ENCODE measurements at regions not wholly inside any gene's neighbourhood (a gene's known extent, or its start where the extent isn't known, plus 50 kb on each side); places are given as distances from the start of the nearest gene placed in this dataset.

DNA sequence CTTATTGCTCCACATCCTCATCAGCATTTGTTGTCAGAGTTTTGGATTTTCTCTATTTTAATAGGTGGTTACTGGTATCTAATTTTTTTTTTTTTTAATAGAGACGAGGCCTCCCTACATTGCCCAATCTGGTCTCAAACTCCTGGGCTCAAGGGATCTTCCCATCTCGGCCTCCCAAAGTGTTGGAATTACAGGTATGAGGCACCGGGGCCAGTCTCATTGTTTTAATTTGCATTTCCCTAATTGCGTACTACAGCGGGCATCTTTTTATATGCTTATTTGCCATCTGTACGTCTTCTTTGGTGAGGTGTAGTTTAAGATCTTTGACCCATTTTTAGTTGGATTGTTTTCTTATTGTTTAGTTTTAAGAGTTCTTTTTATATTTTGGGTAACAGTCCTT lies 210.4 kb upstream of the SULF2 start:
- Histone ChIP-seq H2AFZ (replicated peaks) (no peak overlapping the region), H3K27ac (no peak overlapping the region), H3K4me2 (no peak overlapping the region), H3K9me3 (ENCODE audit: low read depth) (no peaks in the 10 kb centered on the region), H3K79me2 (ENCODE audit: low read depth) (no peaks in the 10 kb centered on the region), H3K27me3 (no peaks in the 10 kb centered on the region), H3K9ac (no peak overlapping the region), H3F3A (ENCODE audit: low read depth) (peaks cover 9% of the 10 kb centered on the region), H3K36me3 (no peaks in the 10 kb centered on the region), H3K4me1 (peaks cover 10% of the 10 kb centered on the region), H3K4me3 (no peak overlapping the region), H4K20me1 (ENCODE audit: low read depth) (no peaks in the 10 kb centered on the region)
- no peak overlapping the region for H3K27ac Mint-ChIP-seq
- TF ChIP-seq, protein P1, sequence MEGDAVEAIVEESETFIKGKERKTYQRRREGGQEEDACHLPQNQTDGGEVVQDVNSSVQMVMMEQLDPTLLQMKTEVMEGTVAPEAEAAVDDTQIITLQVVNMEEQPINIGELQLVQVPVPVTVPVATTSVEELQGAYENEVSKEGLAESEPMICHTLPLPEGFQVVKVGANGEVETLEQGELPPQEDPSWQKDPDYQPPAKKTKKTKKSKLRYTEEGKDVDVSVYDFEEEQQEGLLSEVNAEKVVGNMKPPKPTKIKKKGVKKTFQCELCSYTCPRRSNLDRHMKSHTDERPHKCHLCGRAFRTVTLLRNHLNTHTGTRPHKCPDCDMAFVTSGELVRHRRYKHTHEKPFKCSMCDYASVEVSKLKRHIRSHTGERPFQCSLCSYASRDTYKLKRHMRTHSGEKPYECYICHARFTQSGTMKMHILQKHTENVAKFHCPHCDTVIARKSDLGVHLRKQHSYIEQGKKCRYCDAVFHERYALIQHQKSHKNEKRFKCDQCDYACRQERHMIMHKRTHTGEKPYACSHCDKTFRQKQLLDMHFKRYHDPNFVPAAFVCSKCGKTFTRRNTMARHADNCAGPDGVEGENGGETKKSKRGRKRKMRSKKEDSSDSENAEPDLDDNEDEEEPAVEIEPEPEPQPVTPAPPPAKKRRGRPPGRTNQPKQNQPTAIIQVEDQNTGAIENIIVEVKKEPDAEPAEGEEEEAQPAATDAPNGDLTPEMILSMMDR (IDR thresholded peaks at IDR 0.05), result no peak
- TF ChIP-seq EZH2phosphoT487 (IDR thresholded peaks at IDR 0.05) (no peak), EZH2 (IDR thresholded peaks at IDR 0.05) (no peak)
- H3K36me3 Mint-ChIP-seq, result peaks cover 3% of the 10 kb centered on the region
- peaks cover 35% of the 10 kb centered on the region for H3K4me1 Mint-ChIP-seq
- H3K27me3 Mint-ChIP-seq (ENCODE audit: insufficient read depth, low read depth), result peaks cover 9% of the 10 kb centered on the region
- H3K4me3 Mint-ChIP-seq, result no peak overlapping the region
- H3K9me3 Mint-ChIP-seq, result peaks cover 8% of the 10 kb centered on the region
- no peak for DNase-seq (ENCODE audit: low spot score)

DNA sequence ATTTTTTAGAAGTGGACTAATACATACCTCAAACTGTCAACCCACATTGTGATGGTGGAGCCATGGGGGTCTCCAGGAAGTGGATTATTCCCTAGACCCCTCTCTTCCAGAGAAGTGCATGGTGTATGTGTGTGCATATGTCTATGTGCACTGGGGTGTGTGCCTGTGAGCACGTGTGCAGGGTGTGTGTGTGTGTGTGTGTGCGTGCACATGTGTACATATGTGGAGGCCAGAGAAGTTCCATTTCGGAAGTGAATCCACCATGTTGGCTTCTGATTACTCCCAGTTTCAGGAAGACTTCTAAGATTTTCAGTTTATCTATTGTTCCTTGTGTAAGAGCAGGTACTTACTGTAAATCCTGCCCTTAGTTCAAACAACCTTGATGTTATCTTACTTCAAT lies 208.5 kb upstream of the SULF2 start:
- TF ChIP-seq, protein P1 (IDR thresholded peaks at IDR 0.05), result no peak
- no peak for TF ChIP-seq EZH2 (IDR thresholded peaks at IDR 0.05)
- no peak for TF ChIP-seq EZH2phosphoT487 (IDR thresholded peaks at IDR 0.05)
- Histone ChIP-seq H3K27ac (no peak overlapping the region), H2AFZ (replicated peaks) (no peak overlapping the region), H3K9ac (no peak overlapping the region), H3K4me1 (peaks cover 10% of the 10 kb centered on the region), H3F3A (ENCODE audit: low read depth) (peaks cover 9% of the 10 kb centered on the region), H4K20me1 (ENCODE audit: low read depth) (no peaks in the 10 kb centered on the region), H3K9me3 (ENCODE audit: low read depth) (no peaks in the 10 kb centered on the region), H3K36me3 (no peaks in the 10 kb centered on the region), H3K4me2 (no peak overlapping the region), H3K27me3 (no peaks in the 10 kb centered on the region), H3K4me3 (no peak overlapping the region), H3K79me2 (ENCODE audit: low read depth) (no peaks in the 10 kb centered on the region)
- Mint-ChIP-seq H3K9me3 (peaks cover 8% of the 10 kb centered on the region), H3K4me3 (no peak overlapping the region), H3K27me3 (ENCODE audit: insufficient read depth, low read depth) (peaks cover 14% of the 10 kb centered on the region), H3K4me1 (peaks cover 34% of the 10 kb centered on the region), H3K27ac (no peak overlapping the region), H3K36me3 (no peaks in the 10 kb centered on the region)
- DNase-seq (ENCODE audit: low spot score), result no peak

DNA sequence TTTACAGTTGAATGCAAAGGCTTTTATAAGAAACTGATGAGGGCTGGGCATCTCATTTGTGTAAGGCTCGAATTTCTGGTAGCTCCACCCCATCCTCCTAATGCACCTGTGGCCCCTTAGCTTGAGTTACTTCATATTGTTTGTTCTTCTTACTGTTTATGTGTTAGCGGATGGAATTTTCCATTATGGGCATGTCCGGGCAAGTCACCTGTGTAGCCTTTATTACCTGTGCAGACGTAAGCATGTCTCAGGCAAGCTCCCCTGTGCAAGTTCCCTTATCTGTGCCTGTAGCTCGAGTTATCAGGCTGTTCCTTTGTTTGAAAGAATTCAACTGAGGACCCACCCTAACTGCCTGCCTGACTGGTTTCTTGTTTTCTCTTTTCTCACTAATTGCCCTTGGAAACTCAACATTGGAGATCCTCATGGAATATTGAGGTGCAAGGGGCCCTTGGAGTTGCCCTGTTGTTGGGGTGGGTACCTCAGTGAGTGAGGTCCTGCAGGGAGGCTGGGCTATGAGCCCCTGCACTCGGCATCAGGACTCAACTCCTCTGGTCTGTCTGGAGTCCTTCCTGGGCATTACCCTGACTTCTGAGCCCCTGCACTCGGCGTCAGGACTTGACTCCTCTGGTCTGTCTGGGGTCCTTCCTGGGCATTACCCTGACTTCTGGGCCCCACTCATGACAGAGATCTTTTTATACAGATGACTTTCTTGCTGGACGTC lies 207.9 kb upstream of the SULF2 start:
- DNase-seq (ENCODE audit: low spot score), result no peak
- Histone ChIP-seq H4K20me1 (ENCODE audit: low read depth) (no peaks in the 10 kb centered on the region), H3K79me2 (ENCODE audit: low read depth) (no peaks in the 10 kb centered on the region), H3K4me1 (peaks cover 10% of the 10 kb centered on the region), H3K36me3 (no peaks in the 10 kb centered on the region), H3K27ac (no peak overlapping the region), H3K27me3 (no peaks in the 10 kb centered on the region), H3K9ac (no peak overlapping the region), H2AFZ (replicated peaks) (no peak overlapping the region), H3K4me3 (no peak overlapping the region), H3F3A (ENCODE audit: low read depth) (peaks cover 9% of the 10 kb centered on the region), H3K9me3 (ENCODE audit: low read depth) (no peaks in the 10 kb centered on the region), H3K4me2 (no peak overlapping the region)
- peaks cover 28% of the 10 kb centered on the region for H3K4me1 Mint-ChIP-seq
- peaks cover 8% of the 10 kb centered on the region for H3K9me3 Mint-ChIP-seq
- TF ChIP-seq, protein P1 (IDR thresholded peaks at IDR 0.05), result no peak
- TF ChIP-seq EZH2phosphoT487 (IDR thresholded peaks at IDR 0.05) (no peak), EZH2 (IDR thresholded peaks at IDR 0.05) (no peak)
- peaks cover 13% of the 10 kb centered on the region for H3K27me3 Mint-ChIP-seq (ENCODE audit: insufficient read depth, low read depth)
- no peak overlapping the region for H3K27ac Mint-ChIP-seq
- H3K4me3 Mint-ChIP-seq, result no peak overlapping the region
- H3K36me3 Mint-ChIP-seq, result no peaks in the 10 kb centered on the region
